Umbilical cord (tissue), 1 donor: ENCODE measurements at regions not wholly inside any gene's neighbourhood (a gene's known extent, or its start where the extent isn't known, plus 50 kb on each side); places are given as distances from the start of the nearest gene placed in this dataset.
"Not testable (repeated sequence)": the region's sequence is repeated elsewhere in the genome, so short reads cannot be mapped to it uniquely, and the experiment has no call there.

Experiments
- DNase-seq: peaks from one replicate; pipeline ENCODE4 v3.0.0-alpha.2; 2015; ENCODE audit warnings: low spot score

- no peak for DNase-seq
These were observed 1304.3 kb upstream of the DDX18 start for GRCh38 chr2:116510117-116510671.

- DNase-seq, result no peak
These were observed 1303.1 kb upstream of the DDX18 start for GRCh38 chr2:116511426-116511825.

- no peak for DNase-seq
These were observed 1300.5 kb upstream of the DDX18 start for GRCh38 chr2:116513991-116514390.

- no peak for DNase-seq
These were observed 1296.6 kb upstream of the DDX18 start for GRCh38 chr2:116517936-116518335.

- no peak for DNase-seq
These were observed 1276.7 kb upstream of the DDX18 start for GRCh38 chr2:116537811-116538210.

- DNase-seq, result no peak
These were observed 1269.0 kb upstream of the DDX18 start for GRCh38 chr2:116545286-116546068.

GRCh38 chr2:116552738-116553419 lies 1261.6 kb upstream of the DDX18 start:
- not testable (repeated sequence) for DNase-seq

- DNase-seq, result no peak
These were observed 1234.3 kb upstream of the DDX18 start for GRCh38 chr2:116580209-116580608.

- no peak for DNase-seq
These were observed 1231.6 kb upstream of the DDX18 start for GRCh38 chr2:116582850-116583249.

GRCh38 chr2:116585669-116586327 lies 1228.7 kb upstream of the DDX18 start:
- no peak for DNase-seq

- DNase-seq, result no peak
These were observed 1228.2 kb upstream of the DDX18 start for GRCh38 chr2:116586328-116586689.
